NCI-H1105 (cell line): ENCODE measurements at regions not wholly inside any gene's neighbourhood (a gene's known extent, or its start where the extent isn't known, plus 50 kb on each side); places are given as distances from the start of the nearest gene placed in this dataset.
"Not testable (repeated sequence)": the region's sequence is repeated elsewhere in the genome, so short reads cannot be mapped to it uniquely, and the experiment has no call there.

Source experiments
- DNase-seq: peaks from one replicate; lab custom pipeline; 2025; lab: John Stamatoyannopoulos, UW

DNA sequence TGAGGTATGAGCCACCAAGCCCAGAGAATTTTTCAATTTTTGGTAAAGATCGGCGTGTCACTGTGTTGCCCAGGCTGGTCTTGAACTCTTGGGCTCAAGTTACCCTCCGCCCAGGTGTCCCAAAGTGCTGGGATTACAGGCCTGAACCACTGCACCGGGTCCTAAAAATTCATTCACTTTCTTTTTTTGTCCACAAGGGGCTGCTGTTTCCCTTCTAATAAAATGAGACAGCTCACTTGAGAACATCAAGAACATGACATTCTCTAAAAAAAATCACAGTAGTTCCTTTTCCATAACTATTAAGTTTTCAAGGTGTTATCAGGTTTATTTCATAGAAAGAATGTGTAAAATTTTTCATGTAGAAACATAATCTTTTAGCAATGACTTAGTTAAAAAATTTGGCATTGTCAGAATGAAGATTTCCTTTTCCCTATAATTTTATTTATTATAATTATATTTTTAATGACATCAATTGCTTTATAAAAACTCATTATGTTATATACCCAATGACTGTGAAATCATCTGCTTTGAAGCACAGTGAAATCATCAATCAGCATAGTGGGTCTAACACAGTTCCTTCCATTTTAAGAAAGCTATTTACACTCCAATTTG, 1723.8 kb upstream of the DEFB115 start:
- peak; percentile 10 for DNase-seq

DNA sequence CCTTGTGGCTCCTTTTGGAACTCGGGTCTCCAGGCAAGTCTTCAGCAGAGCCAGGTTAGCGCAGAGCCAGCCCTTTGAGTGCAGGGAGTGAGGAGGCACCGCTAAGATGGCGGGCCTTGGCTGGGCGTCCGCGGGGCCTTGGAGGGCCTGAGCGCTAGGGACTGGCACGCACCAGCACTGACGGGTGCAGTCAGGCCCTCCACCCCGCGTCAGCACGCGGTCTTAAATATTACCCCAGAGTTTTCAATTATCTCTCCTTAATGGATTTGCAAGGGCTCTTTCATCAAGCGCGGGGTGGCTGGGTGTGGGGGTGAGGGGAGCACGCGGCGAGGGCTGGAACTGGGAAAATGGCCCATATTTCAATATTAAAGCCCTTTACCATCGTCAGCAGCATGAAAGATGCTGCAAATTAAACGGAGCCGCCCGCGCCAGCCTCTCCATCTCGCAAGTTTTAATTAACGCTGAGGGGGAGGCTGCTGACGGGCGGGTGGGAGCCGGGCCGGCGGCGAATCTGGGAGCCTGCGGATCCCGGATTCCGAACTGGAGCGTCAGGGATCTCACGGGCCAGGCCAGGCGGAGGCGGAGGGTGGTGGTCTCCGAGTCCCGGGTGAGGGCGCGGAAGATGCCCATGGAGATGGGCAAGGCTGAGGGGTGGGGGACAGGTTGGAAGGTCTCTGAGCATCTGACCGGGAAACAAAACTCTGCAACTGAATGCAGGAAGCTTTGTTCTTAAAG, 1690.4 kb upstream of the DEFB115 start:
- DNase-seq = not testable (repeated sequence)

DNA sequence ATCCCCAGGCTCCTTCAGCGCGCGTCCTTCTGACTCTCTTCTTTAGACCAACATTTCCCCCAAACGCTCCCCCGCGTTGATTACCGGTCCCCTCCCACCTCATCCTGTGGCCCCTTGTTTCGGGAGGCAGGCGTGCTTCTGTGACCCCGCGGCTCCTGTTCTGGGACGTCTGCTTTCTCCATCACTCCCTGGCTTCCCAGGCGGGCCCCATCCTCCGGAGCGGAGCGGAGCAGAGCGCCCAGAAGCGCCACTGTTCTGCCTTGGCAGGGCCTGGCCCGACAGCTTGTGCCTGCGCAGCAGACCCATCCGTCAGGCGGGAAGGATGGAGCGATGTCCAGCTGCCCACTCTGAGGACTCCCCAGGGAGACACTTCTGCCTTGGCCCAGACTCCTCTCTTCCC, 1689.8 kb upstream of the DEFB115 start:
- DNase-seq = not testable (repeated sequence)

DNA sequence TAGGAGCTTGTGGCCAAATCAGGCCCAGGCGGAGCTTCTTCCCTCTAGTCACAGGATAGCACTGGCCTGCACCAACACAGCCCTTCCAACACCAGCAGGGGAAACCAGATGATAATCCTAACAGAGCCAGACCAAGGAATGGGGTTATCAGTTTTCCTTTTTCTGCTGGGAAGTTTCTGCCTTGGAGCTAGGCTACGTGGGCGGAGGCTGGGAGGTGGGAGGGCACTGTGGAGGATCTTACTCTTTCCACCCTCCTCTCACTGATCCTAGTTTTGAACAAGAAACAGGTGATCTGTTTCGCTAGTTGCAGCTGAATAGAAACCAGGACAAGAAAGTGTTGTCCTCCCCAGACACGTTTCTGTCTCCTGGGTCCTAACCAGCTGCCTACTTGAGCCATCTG, 1687.3 kb upstream of the DEFB115 start:
- not testable (repeated sequence) for DNase-seq

DNA sequence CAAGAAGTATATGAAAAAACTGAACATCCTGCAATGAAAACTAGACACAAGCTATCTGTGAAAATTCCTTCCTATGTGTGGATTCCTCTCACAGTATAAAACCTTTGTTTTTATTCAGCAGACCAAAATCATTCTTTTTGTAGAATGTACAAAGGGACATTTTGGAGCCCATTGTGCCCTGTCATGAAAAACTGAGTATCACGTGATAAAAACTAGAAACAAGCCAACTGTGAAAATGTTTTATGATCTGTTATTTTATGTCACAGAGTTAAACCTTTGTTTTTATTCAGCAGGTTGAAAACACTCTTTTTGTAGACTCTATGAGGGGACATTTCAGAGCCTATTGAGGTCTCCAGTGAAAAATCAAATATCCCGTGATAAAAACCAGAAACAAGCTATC, 1667.9 kb upstream of the DEFB115 start:
- DNase-seq = not testable (repeated sequence)

DNA sequence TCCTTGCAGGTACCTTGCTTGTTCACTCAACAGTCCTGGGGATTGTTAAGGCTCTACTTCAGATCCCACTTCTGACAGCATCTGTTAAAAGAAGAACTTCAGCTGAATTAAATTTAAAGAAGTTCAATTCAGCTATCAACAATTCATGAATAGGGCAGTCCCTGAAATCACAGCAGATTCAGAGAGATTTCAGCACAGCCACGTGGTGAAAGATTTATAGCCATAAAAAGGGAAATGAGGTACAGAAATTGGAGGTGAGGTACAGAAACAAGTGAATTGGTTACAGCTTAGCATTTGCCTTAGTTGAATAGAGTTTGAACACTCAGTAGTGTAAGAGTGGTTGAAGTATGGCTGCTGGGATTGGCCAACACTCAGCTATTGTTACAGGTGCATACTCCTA, 1653.3 kb upstream of the DEFB115 start:
- DNase-seq = not testable (repeated sequence)

DNA sequence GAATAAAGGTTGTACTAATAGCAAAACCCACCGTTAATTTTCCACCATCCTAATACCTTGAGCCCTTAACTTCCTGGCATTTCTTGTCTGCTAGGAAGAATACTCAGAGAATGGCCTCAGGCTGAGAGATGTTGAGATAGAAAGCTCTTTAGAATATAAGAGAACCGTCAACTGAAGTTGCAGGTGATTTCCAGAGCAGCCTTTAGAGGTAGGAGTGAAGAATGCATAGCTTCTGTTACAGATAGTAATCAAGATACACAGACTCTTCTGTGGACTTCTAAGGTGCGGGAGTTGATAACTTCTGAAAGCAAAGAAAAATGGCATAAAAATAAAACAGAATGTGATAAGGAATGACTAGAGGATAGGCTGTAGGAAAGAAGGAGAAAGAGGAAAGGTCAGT, 1651.3 kb upstream of the DEFB115 start:
- not testable (repeated sequence) for DNase-seq

DNA sequence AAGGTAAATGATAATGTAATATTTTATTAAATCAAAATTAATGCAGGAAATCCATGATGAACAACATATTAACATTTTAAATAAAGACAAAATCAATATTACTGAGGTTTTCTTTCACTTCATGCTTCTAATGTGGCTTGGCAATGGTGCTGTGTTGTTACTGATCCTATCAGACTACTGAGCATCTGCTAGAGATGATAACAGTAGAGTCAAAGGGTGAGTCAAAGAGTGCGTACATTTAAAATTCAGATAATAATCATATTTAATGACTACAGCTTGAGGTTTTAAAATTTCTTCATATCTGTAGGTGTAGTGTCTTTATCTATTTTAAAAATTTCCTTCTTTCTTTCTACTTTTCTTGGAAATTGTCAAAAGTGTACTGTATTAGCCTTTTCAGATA, 1628.1 kb upstream of the DEFB115 start:
- DNase-seq = not testable (repeated sequence)
